Osteoblast (primary cell): ENCODE measurements at regions not wholly inside any gene's neighbourhood (a gene's known extent, or its start where the extent isn't known, plus 50 kb on each side); places are given as distances from the start of the nearest gene placed in this dataset.

Experiments used
- DNase-seq: peaks from one replicate; pipeline ENCODE4 v3.0.0; 2011; ENCODE audit warnings: low spot score, mixed read lengths; ENCODE audit not compliant: insufficient read length; ENCODE audit errors: missing footprints
- H2AFZ ChIP-seq: 2 replicates; pipeline ENCODE4 v1.6.0; 2011; ENCODE audit warnings: mild to moderate bottlenecking, low read length
- H3K27ac ChIP-seq: 2 replicates; pipeline ENCODE4 v1.5.1; 2011; ENCODE audit warnings: mild to moderate bottlenecking, low read depth, low read length, moderate library complexity
- H3K27me3 ChIP-seq: 2 replicates; pipeline ENCODE4 v1.6.0; 2012; ENCODE audit warnings: mild to moderate bottlenecking, control low read depth, inconsistent platforms, low read length, moderate library complexity; ENCODE audit not compliant: insufficient read depth
- H3K36me3 ChIP-seq: 2 replicates; pipeline ENCODE4 v1.5.1; 2011; ENCODE audit warnings: mild to moderate bottlenecking, low read length, control low read depth, moderate library complexity; ENCODE audit not compliant: insufficient read depth
- H3K4me1 ChIP-seq: 2 replicates; pipeline ENCODE4 v1.5.1; 2011; ENCODE audit warnings: mild to moderate bottlenecking, low read length, control low read depth, moderate library complexity; ENCODE audit not compliant: insufficient read depth
- H3K4me2 ChIP-seq: 2 replicates; pipeline ENCODE4 v1.6.0; 2011; ENCODE audit warnings: mild to moderate bottlenecking, low read length; ENCODE audit not compliant: insufficient read depth
- H3K4me3 ChIP-seq: fragments of 200-600 bp; sonication (generic); 3 replicates; pipeline ENCODE4 v1.5.1; 2012; ENCODE audit warnings: mild to moderate bottlenecking, low read length, inconsistent platforms; ENCODE audit not compliant: insufficient read depth
- H3K79me2 ChIP-seq: 2 replicates; pipeline ENCODE4 v1.6.0; 2012; ENCODE audit warnings: mild to moderate bottlenecking, low read length, control low read depth, inconsistent platforms; ENCODE audit not compliant: insufficient read depth
- H3K9me3 ChIP-seq: 2 replicates; pipeline ENCODE4 v1.5.1; 2011; ENCODE audit warnings: low read depth, low read length, control low read depth
- H4K20me1 ChIP-seq: 2 replicates; pipeline ENCODE4 v1.6.0; 2012; ENCODE audit warnings: mild to moderate bottlenecking, low read length, control low read depth; ENCODE audit not compliant: insufficient read depth
- TF ChIP-seq, protein P1 (sequence below): IDR thresholded peaks from 2 replicates; pipeline ENCODE4 v1.5.1; 2011; ENCODE audit warnings: mild to moderate bottlenecking, low read depth, low read length, moderate library complexity; ENCODE audit errors: extremely low read depth

DNA sequence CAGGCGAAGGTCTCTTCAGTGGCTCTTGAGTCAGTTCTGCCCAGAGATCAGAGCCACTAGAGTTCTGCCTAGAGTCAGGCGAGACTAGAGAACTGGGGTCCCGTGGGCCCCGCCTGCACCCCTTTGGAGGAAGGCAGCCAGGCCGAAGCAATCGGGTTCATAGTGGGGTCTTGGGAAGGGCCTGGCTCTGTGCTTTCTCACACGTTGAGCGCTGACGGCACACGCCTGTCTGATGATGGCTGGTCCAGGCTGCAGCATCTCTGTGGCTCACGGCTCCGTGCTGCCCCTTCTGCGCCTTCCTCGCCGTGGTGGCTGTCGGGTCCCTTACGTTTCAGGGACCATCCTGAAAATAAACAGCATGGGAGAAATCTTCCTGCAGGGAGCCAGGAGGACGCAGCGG lies 78.3 kb upstream of the RNU6ATAC start:
- H2AFZ ChIP-seq: no peak overlapping the region
- no peak overlapping the region for H3K4me2 ChIP-seq
- no peaks in the 10 kb centered on the region for H3K79me2 ChIP-seq
- no peak overlapping the region for H3K27ac ChIP-seq
- no peaks in the 10 kb centered on the region for H3K4me1 ChIP-seq
- peaks cover 24% of the 10 kb centered on the region for H3K27me3 ChIP-seq
- no peaks in the 10 kb centered on the region for H3K9me3 ChIP-seq
- H4K20me1 ChIP-seq: no peaks in the 10 kb centered on the region
- H3K36me3 ChIP-seq: no peaks in the 10 kb centered on the region
- TF ChIP-seq, protein P1, sequence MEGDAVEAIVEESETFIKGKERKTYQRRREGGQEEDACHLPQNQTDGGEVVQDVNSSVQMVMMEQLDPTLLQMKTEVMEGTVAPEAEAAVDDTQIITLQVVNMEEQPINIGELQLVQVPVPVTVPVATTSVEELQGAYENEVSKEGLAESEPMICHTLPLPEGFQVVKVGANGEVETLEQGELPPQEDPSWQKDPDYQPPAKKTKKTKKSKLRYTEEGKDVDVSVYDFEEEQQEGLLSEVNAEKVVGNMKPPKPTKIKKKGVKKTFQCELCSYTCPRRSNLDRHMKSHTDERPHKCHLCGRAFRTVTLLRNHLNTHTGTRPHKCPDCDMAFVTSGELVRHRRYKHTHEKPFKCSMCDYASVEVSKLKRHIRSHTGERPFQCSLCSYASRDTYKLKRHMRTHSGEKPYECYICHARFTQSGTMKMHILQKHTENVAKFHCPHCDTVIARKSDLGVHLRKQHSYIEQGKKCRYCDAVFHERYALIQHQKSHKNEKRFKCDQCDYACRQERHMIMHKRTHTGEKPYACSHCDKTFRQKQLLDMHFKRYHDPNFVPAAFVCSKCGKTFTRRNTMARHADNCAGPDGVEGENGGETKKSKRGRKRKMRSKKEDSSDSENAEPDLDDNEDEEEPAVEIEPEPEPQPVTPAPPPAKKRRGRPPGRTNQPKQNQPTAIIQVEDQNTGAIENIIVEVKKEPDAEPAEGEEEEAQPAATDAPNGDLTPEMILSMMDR: no peak
- H3K4me3 ChIP-seq: no peak overlapping the region
- no peak for DNase-seq

DNA sequence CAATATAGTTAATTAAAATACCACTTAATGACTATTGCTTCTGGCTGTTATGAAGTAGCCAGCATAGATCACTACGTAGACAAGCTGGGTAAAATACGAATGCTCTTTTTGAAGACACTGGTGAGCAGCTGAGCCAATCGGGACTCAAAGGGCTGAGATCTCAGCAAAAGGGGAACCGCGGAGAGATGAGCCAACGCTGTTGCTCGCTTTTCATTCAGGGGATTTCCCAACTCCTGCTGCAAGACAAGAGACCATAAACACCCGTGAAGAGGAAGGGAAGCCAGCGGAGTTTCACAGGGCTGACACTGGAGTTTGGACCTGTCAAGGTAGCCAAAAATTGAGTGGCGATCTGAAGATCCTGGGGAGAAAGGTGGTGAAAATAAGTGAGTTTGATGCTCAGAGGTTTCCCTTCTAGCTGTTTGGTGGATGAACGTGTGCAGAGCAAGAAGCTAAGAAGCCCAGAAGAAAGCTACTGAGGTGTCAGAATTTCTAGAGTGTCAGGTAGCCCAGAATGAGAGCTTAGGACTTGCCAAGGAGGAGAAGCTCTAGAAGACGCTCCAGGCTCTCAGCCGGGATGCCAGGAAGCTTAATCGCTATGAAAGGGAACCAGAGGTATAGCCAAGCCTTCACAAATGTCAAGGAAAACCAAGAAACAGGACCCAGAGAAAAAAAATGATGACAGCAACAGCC lies 79.6 kb upstream of the RNU6ATAC start:
- TF ChIP-seq, protein P1: no peak
- Histone ChIP-seq H3K9me3 (peaks cover 8% of the 10 kb centered on the region), H3K79me2 (no peaks in the 10 kb centered on the region), H2AFZ (no peak overlapping the region), H3K27me3 (peaks cover 24% of the 10 kb centered on the region), H3K36me3 (no peaks in the 10 kb centered on the region), H3K27ac (no peak overlapping the region), H3K4me2 (no peak overlapping the region), H4K20me1 (no peaks in the 10 kb centered on the region), H3K4me3 (no peak overlapping the region), H3K4me1 (no peaks in the 10 kb centered on the region)
- DNase-seq: no peak

DNA sequence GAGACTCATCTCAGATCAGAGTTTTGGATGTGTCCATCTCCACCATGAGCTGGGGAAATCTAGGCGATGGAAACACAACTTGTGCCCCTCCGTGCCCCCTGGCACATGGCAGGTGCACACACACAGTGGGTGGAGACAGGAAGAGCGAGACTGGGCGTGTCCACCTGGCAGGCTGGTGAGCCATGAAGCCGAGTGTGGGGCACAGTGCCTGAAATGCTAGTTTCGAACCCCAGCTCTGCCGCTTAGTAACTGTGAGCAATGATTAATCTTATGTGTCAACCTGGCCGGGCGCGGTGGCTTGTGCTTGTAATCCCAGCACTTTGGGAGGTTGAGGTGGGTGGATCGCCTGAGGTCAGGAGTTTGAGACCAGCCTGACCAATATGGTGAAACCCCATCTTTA lies 80.8 kb upstream of the RNU6ATAC start:
- Histone ChIP-seq H3K4me2 (no peak overlapping the region), H3K4me3 (no peak overlapping the region), H3K9me3 (peaks cover 11% of the 10 kb centered on the region), H3K36me3 (no peaks in the 10 kb centered on the region), H3K79me2 (no peaks in the 10 kb centered on the region), H4K20me1 (no peaks in the 10 kb centered on the region), H3K27me3 (peaks cover 20% of the 10 kb centered on the region), H3K4me1 (no peaks in the 10 kb centered on the region), H3K27ac (no peak overlapping the region), H2AFZ (no peak overlapping the region)
- DNase-seq: no peak
- TF ChIP-seq, protein P1: no peak

DNA sequence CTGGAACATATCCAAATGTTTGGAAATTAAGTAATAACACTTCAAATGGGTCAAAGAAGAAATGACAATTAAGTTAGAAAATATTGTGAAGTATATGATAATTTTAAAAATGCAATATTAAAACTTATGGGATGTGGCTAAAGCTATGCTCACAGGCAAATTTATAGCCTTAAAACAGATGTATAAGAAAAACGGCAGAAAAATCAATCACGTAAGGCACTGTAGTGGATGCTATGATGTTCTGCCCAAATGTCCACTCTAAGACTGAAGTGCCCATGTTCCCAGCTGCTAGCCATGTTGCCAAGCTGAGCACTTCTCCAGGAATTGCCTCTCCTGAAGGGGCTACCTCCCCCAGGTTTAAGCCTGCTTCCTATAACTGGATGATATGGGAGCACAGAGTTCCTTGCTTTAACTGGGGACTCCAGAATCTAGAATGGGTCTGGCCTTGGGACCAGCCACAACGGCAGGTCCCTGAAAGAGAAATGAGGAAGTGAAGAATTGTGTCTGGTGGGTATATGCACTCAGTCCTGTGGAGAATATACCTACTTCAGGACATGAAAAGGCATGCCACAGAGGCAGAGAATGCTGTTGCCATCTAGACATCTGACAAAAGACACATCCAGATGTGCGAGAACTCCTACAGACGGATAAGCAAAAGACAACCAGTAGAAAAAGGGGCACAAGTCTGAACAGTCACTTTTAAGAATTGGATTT lies 78.2 kb upstream of the RXRA start:
- Histone ChIP-seq H3K4me3 (no peak overlapping the region), H4K20me1 (no peaks in the 10 kb centered on the region), H3K27me3 (peaks cover 6% of the 10 kb centered on the region), H3K79me2 (no peaks in the 10 kb centered on the region), H3K27ac (no peak overlapping the region), H3K9me3 (peaks cover 11% of the 10 kb centered on the region), H3K36me3 (no peaks in the 10 kb centered on the region), H3K4me1 (no peaks in the 10 kb centered on the region), H2AFZ (no peak overlapping the region), H3K4me2 (no peak overlapping the region)
- TF ChIP-seq, protein P1: no peak
- no peak for DNase-seq
